Lung (tissue), 11 donors: ENCODE measurements at regions not wholly inside any gene's neighbourhood (a gene's known extent, or its start where the extent isn't known, plus 50 kb on each side); places are given as distances from the start of the nearest gene placed in this dataset.

Source experiments
- ATAC-seq: fragments of 200-7000 bp; cut with Tn5 transposase; one replicate; pipeline ENCODE4 v1.9.1; 2020; ENCODE audit warnings: moderate number of reproducible peaks; ENCODE audit not compliant: insufficient read depth, low FRiP score
- DNase-seq, 3 donors: peaks; one replicate each; pipeline ENCODE4 v3.0.0-alpha.2; 2013 to 2017
- H3K27ac ChIP-seq, 2 donors: one replicate each; pipeline ENCODE4 v1.5.1; 2013; ENCODE audit warnings: mild to moderate bottlenecking in 2 of 2, moderate library complexity in 2 of 2, control low read depth in 1 of 2, inconsistent platforms in 1 of 2, low read depth in 1 of 2, low read length in 1 of 2
- H3K27me3 ChIP-seq, 3 donors: one replicate each; pipeline ENCODE4 v1.5.1; 2013; ENCODE audit warnings: low read length in 2 of 3; ENCODE audit not compliant: control insufficient read depth in 3 of 3, insufficient read depth in 3 of 3
- H3K36me3 ChIP-seq, 4 donors: one replicate each; pipeline ENCODE4 v1.5.1; 2013; ENCODE audit warnings: low read length in 4 of 4, mild to moderate bottlenecking in 1 of 4, moderate library complexity in 1 of 4; ENCODE audit not compliant: control insufficient read depth in 4 of 4, insufficient read depth in 4 of 4
- H3K4me1 ChIP-seq, 5 donors: one replicate each; pipeline ENCODE4 v1.5.1; 2013; ENCODE audit warnings: low read length in 5 of 5, mild to moderate bottlenecking in 2 of 5, moderate library complexity in 1 of 5; ENCODE audit not compliant: control insufficient read depth in 5 of 5, insufficient read depth in 5 of 5
- H3K4me3 ChIP-seq: one replicate; pipeline ENCODE4 v1.5.1; 2013; ENCODE audit warnings: mild to moderate bottlenecking, control low read depth, moderate library complexity
- H3K9ac ChIP-seq, 2 donors: one replicate each; pipeline ENCODE4 v1.5.1; 2013; ENCODE audit warnings: low read length in 2 of 2, control low read depth in 1 of 2; ENCODE audit not compliant: insufficient read depth in 1 of 2
- H3K9me3 ChIP-seq, 4 donors: one replicate each; pipeline ENCODE4 v1.5.1; 2013; ENCODE audit warnings: low read length in 3 of 4, mild to moderate bottlenecking in 1 of 4, moderate library complexity in 1 of 4; ENCODE audit not compliant: control insufficient read depth in 4 of 4, insufficient read depth in 3 of 4
- WGBS, 2 donors: extraction: QIAGEN DNeasy Blood & Tissue Kit; methylation state at CpG; one replicate each; pipeline ENCODE4 v1.1.7; 2013; 5-methylcytosine and 5-hydroxymethylcytosine counted together
- TF ChIP-seq, protein P1 (sequence below): IDR thresholded peaks from 2 replicates; pipeline ENCODE4 v1.5.1; 2012; ENCODE audit warnings: mild to moderate bottlenecking; ENCODE audit errors: control extremely low read depth, extremely low read depth
- donor health status: control.
- donor health status: control.
- donor health status: Bipolar disorder and iron deficiency.
- donor health status: healthy.
- donor health status: DM: yes; HTN: yes; CAD: no.

GRCh38 chr22:48302657-48303368, 1524.9 kb downstream of the BRD1 start:
- H3K9me3 ChIP-seq, result no peaks in the 10 kb centered on the region
- no peak overlapping the region for H3K9ac ChIP-seq
- WGBS, 2 donors, result 88% methylated on average over 20 of the region's 20 CpGs
- H3K4me3 ChIP-seq, result no peak overlapping the region
- H3K27ac ChIP-seq, result no peak overlapping the region
- H3K36me3 ChIP-seq, result no peaks in the 10 kb centered on the region
- ATAC-seq (no peak), DNase-seq (no peak)
- TF ChIP-seq, protein P1, sequence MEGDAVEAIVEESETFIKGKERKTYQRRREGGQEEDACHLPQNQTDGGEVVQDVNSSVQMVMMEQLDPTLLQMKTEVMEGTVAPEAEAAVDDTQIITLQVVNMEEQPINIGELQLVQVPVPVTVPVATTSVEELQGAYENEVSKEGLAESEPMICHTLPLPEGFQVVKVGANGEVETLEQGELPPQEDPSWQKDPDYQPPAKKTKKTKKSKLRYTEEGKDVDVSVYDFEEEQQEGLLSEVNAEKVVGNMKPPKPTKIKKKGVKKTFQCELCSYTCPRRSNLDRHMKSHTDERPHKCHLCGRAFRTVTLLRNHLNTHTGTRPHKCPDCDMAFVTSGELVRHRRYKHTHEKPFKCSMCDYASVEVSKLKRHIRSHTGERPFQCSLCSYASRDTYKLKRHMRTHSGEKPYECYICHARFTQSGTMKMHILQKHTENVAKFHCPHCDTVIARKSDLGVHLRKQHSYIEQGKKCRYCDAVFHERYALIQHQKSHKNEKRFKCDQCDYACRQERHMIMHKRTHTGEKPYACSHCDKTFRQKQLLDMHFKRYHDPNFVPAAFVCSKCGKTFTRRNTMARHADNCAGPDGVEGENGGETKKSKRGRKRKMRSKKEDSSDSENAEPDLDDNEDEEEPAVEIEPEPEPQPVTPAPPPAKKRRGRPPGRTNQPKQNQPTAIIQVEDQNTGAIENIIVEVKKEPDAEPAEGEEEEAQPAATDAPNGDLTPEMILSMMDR, result no peak
- H3K27me3 ChIP-seq, result peaks cover 0 to 33% (median 0%) of the 10 kb centered on the region in 3 donors
- no peaks in the 10 kb centered on the region for H3K4me1 ChIP-seq

DNA sequence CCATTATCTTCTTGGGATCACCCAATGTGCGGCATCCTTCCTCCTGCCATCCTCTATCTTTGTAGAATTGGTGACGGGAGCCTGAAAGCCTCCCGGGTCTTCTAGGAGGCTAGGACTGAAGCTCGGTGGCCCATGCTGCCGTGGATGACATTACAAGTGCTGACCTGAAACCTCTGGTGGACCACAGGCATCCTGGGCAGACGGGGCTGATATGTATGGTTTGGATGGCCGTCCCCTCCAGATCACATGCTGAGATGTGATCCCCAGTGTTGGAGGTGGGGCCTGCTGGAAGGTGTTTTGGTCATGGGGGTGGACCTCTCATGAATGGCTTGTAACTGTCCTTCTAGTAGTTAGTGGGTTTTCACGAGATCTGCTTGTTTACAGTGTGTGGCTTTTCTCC, 1525.8 kb downstream of the BRD1 start:
- no peak overlapping the region for H3K9ac ChIP-seq
- peaks cover 0 to 25% (median 0%) of the 10 kb centered on the region in 3 donors for H3K27me3 ChIP-seq
- no peak overlapping the region for H3K27ac ChIP-seq

DNA sequence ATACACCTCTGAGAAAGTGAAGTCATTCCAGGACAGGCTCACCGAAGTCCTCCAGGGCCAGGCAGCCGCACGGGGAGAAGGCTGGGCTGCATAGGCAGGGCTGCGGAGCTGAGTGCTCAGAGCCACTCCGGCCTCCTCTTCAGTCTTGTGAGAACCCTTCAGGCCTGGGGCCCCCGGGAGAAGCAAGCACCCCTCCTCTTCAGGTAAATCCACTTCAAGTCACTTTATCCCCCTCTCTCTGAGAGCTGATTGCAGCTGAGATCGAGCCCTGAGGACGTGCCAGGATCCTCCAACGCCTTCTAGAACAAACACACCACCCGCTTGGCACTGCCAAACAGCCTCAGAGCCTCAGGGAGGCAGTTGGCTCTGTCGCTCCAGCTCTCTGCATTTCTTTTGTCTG, 1526.3 kb downstream of the BRD1 start:
- ATAC-seq, result peak; percentile 82

More for the DNA sequence above, 1525.8 kb downstream of the BRD1 start:
- WGBS, 2 donors, result 71 to 86% methylated on average over 8 of the region's 8 CpGs
- no peak overlapping the region for H3K4me3 ChIP-seq
- H3K9me3 ChIP-seq, result no peaks in the 10 kb centered on the region
- H3K4me1 ChIP-seq, result no peaks in the 10 kb centered on the region
- no peak for ATAC-seq
- TF ChIP-seq, protein P1, result no peak
- no peak for DNase-seq
- H3K36me3 ChIP-seq, result no peaks in the 10 kb centered on the region

More for the DNA sequence above, 1526.3 kb downstream of the BRD1 start:
- Histone ChIP-seq H3K36me3 (no peaks in the 10 kb centered on the region), H3K4me3 (no peak overlapping the region), H3K27ac (no peak overlapping the region), H3K4me1 (no peaks in the 10 kb centered on the region), H3K9me3 (no peaks in the 10 kb centered on the region), H3K9ac (no peak overlapping the region), H3K27me3 (peaks cover 0 to 22% (median 0%) of the 10 kb centered on the region in 3 donors)
- WGBS, 2 donors, result 73 to 91% methylated on average over 11 of the region's 11 CpGs
- TF ChIP-seq, protein P1, result no peak
- DNase-seq, result peak; percentile 46 to 83 (median 77)
